Inflammatory macrophage treated with lipopolysaccharide for 4 hours (primary cell): ENCODE measurements at regions not wholly inside any gene's neighbourhood (a gene's known extent, or its start where the extent isn't known, plus 50 kb on each side); places are given as distances from the start of the nearest gene placed in this dataset.

Experiments used
- DNase-seq: peaks from one replicate; pipeline ENCODE4 v3.0.0-alpha.2; 2020

- DNase-seq, result no peak
Measured at GRCh38 chr3:103385961-103386656, 951.3 kb downstream of the ZPLD1 start.

- no peak for DNase-seq
Measured at GRCh38 chr3:103388214-103388613, 953.4 kb downstream of the ZPLD1 start.

- no peak for DNase-seq
Measured at GRCh38 chr3:103389356-103389755, 954.5 kb downstream of the ZPLD1 start.

- no peak for DNase-seq
Measured at GRCh38 chr3:103393395-103394186, 958.8 kb downstream of the ZPLD1 start.

- DNase-seq, result no peak
Measured at GRCh38 chr3:103403191-103403590, 968.4 kb downstream of the ZPLD1 start.

GRCh38 chr3:103406320-103406850 lies 971.6 kb downstream of the ZPLD1 start:
- DNase-seq, result no peak

GRCh38 chr3:103410231-103410630 lies 975.4 kb downstream of the ZPLD1 start:
- no peak for DNase-seq

GRCh38 chr3:103421460-103421859 lies 986.6 kb downstream of the ZPLD1 start:
- DNase-seq, result no peak

- DNase-seq, result no peak
Measured at GRCh38 chr3:103437883-103438282, 1003.1 kb downstream of the ZPLD1 start.

GRCh38 chr3:103440539-103441203 lies 1005.9 kb downstream of the ZPLD1 start:
- DNase-seq, result no peak

- no peak for DNase-seq
Measured at GRCh38 chr3:103446953-103447629, 1012.3 kb downstream of the ZPLD1 start.

- no peak for DNase-seq
Measured at GRCh38 chr3:103453152-103453551, 1018.3 kb downstream of the ZPLD1 start.

- no peak for DNase-seq
Measured at GRCh38 chr3:103459815-103460214, 1025.0 kb downstream of the ZPLD1 start.

GRCh38 chr3:103470498-103470897 lies 1035.7 kb downstream of the ZPLD1 start:
- DNase-seq, result no peak

GRCh38 chr3:103494011-103494410 lies 1059.2 kb downstream of the ZPLD1 start:
- DNase-seq, result no peak

- DNase-seq, result no peak
Measured at GRCh38 chr3:103494512-103494911, 1059.7 kb downstream of the ZPLD1 start.

GRCh38 chr3:103495186-103495585 lies 1060.4 kb downstream of the ZPLD1 start:
- no peak for DNase-seq

GRCh38 chr3:103499132-103499900 lies 1064.5 kb downstream of the ZPLD1 start:
- no peak for DNase-seq

GRCh38 chr3:103499967-103500366 lies 1065.2 kb downstream of the ZPLD1 start:
- no peak for DNase-seq

- DNase-seq, result no peak
Measured at GRCh38 chr3:103510760-103511159, 1075.9 kb downstream of the ZPLD1 start.

GRCh38 chr3:103511891-103512290 lies 1077.1 kb downstream of the ZPLD1 start:
- no peak for DNase-seq

GRCh38 chr3:103512595-103512994 lies 1077.8 kb downstream of the ZPLD1 start:
- no peak for DNase-seq
